ENCODE measurements at regions not wholly inside any gene's neighbourhood (a gene's known extent, or its start where the extent isn't known, plus 50 kb on each side); places are given as distances from the start of the nearest gene placed in this dataset.

GRCh38 chr18:14189858-14190257, 57.6 kb upstream of the ZNF519 start:
- TF ChIP-seq CTCF (IDR thresholded peaks at IDR 0.05; ENCODE audit: extremely low read depth in 1 of 2, insufficient read depth in 1 of 2, low read depth in 1 of 2, low read length in 2 of 2) (no peak), POLR2AphosphoS5 (IDR thresholded peaks at IDR 0.05; ENCODE audit: insufficient read depth, low read depth, low read length) (peak; percentile 42), EZH2 (IDR thresholded peaks at IDR 0.05; ENCODE audit: borderline replicate concordance, low read depth, low read length, severe bottlenecking) (no peak)

Measured in endothelial cell of umbilical vein (primary cell).